Epithelial cell of esophagus (primary cell): ENCODE measurements at regions not wholly inside any gene's neighbourhood (a gene's known extent, or its start where the extent isn't known, plus 50 kb on each side); places are given as distances from the start of the nearest gene placed in this dataset.

Experiments
- DNase-seq: peaks from one replicate; pipeline ENCODE4 v3.0.0; 2010; ENCODE audit warnings: low read depth
- H3K4me3 ChIP-seq: 2 replicates; pipeline ENCODE4 v1.5.1; 2011; ENCODE audit warnings: mild to moderate bottlenecking, low read length, control low read depth
- TF ChIP-seq, protein P1 (sequence below): IDR thresholded peaks from 2 replicates; pipeline ENCODE4 v1.5.1; 2011; ENCODE audit warnings: low read depth, mild to moderate bottlenecking, low read length, control low read depth, inconsistent platforms; ENCODE audit not compliant: insufficient read depth; ENCODE audit errors: missing control alignments

DNA sequence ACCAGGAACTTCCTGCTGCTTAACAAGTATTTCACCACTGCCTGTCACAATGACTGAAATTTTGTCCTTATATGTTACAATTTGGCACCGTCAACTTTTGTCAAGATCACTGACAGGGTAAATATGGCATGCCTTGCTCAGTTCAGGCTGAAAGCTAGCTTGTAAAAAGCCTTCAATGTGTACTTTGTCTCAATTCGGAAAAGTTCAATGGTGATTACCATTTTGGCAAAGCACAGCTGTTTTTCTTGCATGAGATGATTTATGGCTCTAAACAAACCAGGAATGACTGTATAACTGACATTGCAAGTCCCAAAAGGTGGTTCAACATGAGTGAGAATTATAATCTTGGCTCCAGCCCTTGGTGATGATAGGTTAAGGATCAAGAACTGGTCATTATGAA is 1255.2 kb downstream of the CNTNAP5 start:
- DNase-seq: no peak
- TF ChIP-seq, protein P1, sequence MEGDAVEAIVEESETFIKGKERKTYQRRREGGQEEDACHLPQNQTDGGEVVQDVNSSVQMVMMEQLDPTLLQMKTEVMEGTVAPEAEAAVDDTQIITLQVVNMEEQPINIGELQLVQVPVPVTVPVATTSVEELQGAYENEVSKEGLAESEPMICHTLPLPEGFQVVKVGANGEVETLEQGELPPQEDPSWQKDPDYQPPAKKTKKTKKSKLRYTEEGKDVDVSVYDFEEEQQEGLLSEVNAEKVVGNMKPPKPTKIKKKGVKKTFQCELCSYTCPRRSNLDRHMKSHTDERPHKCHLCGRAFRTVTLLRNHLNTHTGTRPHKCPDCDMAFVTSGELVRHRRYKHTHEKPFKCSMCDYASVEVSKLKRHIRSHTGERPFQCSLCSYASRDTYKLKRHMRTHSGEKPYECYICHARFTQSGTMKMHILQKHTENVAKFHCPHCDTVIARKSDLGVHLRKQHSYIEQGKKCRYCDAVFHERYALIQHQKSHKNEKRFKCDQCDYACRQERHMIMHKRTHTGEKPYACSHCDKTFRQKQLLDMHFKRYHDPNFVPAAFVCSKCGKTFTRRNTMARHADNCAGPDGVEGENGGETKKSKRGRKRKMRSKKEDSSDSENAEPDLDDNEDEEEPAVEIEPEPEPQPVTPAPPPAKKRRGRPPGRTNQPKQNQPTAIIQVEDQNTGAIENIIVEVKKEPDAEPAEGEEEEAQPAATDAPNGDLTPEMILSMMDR: no peak

GRCh38 chr2:125281242-125281641 is 1256.2 kb downstream of the CNTNAP5 start:
- DNase-seq: no peak
- TF ChIP-seq, protein P1: no peak
- H3K4me3 ChIP-seq: no peak overlapping the region

More for the DNA sequence above, 1255.2 kb downstream of the CNTNAP5 start:
- H3K4me3 ChIP-seq: no peak overlapping the region

DNA sequence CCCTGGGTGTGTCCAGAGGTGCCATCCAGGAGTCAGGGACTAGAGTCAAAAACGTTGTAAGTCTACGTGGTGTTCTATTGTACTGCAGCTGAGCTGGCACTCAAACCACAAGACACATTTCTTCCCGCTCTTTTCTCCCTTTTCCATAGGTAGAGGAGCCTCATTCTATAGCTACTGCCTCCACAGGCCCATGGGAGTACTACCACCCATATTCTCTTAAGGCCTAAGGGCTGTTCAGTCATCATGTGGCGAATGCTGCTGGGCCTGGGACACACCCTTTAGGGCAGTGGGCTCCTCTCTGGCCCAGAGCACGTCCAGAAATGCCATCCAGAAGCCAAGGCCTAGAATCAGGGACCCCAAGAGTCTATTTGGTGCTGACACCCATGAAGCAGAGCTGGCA is 1271.7 kb downstream of the CNTNAP5 start:
- TF ChIP-seq, protein P1: no peak
- H3K4me3 ChIP-seq: no peak overlapping the region
- DNase-seq: no peak

DNA sequence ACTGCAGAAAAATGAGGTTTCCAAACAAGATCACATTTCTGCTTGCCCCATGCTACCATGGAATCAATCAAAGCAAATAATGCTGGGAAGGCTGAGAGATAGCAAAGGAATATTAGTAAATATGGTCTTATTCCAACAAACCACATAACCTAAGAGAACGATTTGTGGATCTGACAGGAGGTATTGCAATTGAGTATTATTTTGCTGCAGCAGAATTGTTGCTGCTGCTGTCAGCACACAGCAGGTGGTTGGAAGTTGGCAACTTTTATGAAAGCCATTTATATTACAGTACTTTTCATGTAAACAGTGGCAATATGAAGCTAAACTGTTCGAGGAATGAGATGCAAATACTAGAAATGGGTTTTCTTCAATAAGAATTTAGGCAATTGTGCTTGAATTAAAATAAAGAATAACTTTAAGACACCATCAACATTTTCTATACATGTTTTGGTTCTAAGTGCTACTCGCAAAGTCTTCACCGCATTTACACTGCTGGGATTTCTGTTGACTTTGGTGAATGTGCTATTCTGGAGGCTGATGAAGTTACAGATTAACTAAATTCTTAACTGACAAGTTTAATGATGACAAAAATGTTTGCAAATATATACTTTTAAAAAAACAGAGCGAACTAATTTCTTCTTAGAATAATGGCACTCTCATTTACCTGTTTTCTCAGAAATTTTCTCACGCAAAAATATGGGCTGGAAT is 1285.7 kb downstream of the CNTNAP5 start:
- no peak for DNase-seq
- TF ChIP-seq, protein P1: no peak
- H3K4me3 ChIP-seq: no peak overlapping the region

GRCh38 chr2:125312342-125312741 is 1287.3 kb downstream of the CNTNAP5 start:
- H3K4me3 ChIP-seq: no peak overlapping the region
- TF ChIP-seq, protein P1: no peak
- no peak for DNase-seq

DNA sequence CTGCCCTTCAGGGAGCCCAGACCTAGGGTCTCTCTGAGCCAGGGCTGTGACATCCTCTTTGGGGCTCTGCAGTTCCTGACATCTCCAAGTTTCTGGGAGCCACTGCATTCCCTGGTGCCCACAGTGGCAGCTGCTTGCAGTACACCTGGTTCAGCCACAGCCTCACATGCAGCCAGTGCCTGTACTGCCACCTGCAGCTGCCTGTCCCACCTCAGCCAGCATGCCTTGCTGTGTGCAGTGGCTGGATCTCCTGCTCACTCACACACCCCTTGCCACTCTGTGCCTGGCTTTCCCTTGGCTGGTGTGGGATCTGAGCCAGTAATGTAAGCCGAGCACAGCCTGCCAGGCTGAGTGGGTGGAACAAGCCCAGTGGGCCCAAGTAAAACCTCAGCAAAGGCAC is 1288.7 kb downstream of the CNTNAP5 start:
- DNase-seq: no peak
- no peak overlapping the region for H3K4me3 ChIP-seq
- TF ChIP-seq, protein P1: no peak

- no peak for DNase-seq
- TF ChIP-seq, protein P1: no peak
- no peak overlapping the region for H3K4me3 ChIP-seq
Observed at GRCh38 chr2:125318740-125319139, 1293.7 kb downstream of the CNTNAP5 start.
